Neural progenitor cell (in vitro differentiated cells): ENCODE measurements at regions not wholly inside any gene's neighbourhood (a gene's known extent, or its start where the extent isn't known, plus 50 kb on each side); places are given as distances from the start of the nearest gene placed in this dataset.

Experiments
- DNase-seq: peaks from one replicate; pipeline ENCODE4 v3.0.0-alpha.2; 2016; ENCODE audit warnings: low spot score
- H2AFZ ChIP-seq: fragments of 200-600 bp; sonication (generic); replicated peaks from 2 replicates; pipeline ENCODE4 v1.6.1; 2016; ENCODE audit warnings: antibody characterized with exemption
- H3F3A ChIP-seq: fragments of 200-600 bp; sonication (generic); 2 replicates; pipeline ENCODE4 v1.6.1; 2016; ENCODE audit warnings: antibody characterized with exemption, low read depth
- H3K27ac ChIP-seq: fragments of 200-600 bp; sonication (generic); 2 replicates; pipeline ENCODE4 v1.5.1; 2016; ENCODE audit warnings: mild to moderate bottlenecking
- H3K27me3 ChIP-seq: fragments of 200-600 bp; sonication (generic); 2 replicates; pipeline ENCODE4 v1.6.1; 2016; ENCODE audit warnings: mild to moderate bottlenecking, moderate library complexity
- H3K36me3 ChIP-seq: fragments of 200-600 bp; sonication (generic); 2 replicates; pipeline ENCODE4 v1.5.1; 2016
- H3K4me1 ChIP-seq: fragments of 200-600 bp; sonication (generic); 2 replicates; pipeline ENCODE4 v1.6.1; 2016; ENCODE audit warnings: mixed run types
- H3K4me2 ChIP-seq: fragments of 200-600 bp; sonication (generic); 2 replicates; pipeline ENCODE4 v1.6.1; 2016
- H3K4me3 ChIP-seq: fragments of 200-600 bp; sonication (generic); 2 replicates; pipeline ENCODE4 v1.5.1; 2016
- H3K79me2 ChIP-seq: fragments of 200-600 bp; sonication (generic); 2 replicates; pipeline ENCODE4 v1.6.1; 2016; ENCODE audit warnings: low read depth
- H3K9ac ChIP-seq: fragments of 200-600 bp; sonication (generic); 2 replicates; pipeline ENCODE4 v1.6.1; 2016
- H3K9me3 ChIP-seq: fragments of 200-600 bp; sonication (generic); 2 replicates; pipeline ENCODE4 v1.5.1; 2016; ENCODE audit warnings: low read depth
- H4K20me1 ChIP-seq: fragments of 200-600 bp; sonication (generic); 2 replicates; pipeline ENCODE4 v1.6.1; 2016; ENCODE audit warnings: low read depth
- H3K27ac Mint-ChIP-seq: 3 replicates; pipeline ENCODE4 v1.8.0; 2021; ENCODE audit warnings: mixed read lengths
- H3K27me3 Mint-ChIP-seq: 2 replicates; pipeline ENCODE4 v1.8.0; 2022; ENCODE audit warnings: low read depth, mild to moderate bottlenecking, inconsistent platforms, moderate library complexity, mixed read lengths; ENCODE audit not compliant: insufficient read depth
- H3K36me3 Mint-ChIP-seq: 3 replicates; pipeline ENCODE4 v1.8.0; 2021; ENCODE audit warnings: mixed read lengths
- H3K4me1 Mint-ChIP-seq: 3 replicates; pipeline ENCODE4 v1.8.0; 2021; ENCODE audit warnings: mixed read lengths
- H3K4me3 Mint-ChIP-seq: 3 replicates; pipeline ENCODE4 v1.8.0; 2021; ENCODE audit warnings: mild to moderate bottlenecking, moderate library complexity, mixed read lengths
- H3K9me3 Mint-ChIP-seq: 3 replicates; pipeline ENCODE4 v1.8.0; 2020; ENCODE audit warnings: mixed read lengths
- EZH2 ChIP-seq: fragments of 200-600 bp; sonication (generic); IDR thresholded peaks from 2 replicates; pipeline ENCODE4 v1.6.1; 2017; ENCODE audit warnings: antibody characterized with exemption, mild to moderate bottlenecking, moderate library complexity
- EZH2phosphoT487 ChIP-seq: fragments of 200-600 bp; sonication (generic); IDR thresholded peaks from 2 replicates; pipeline ENCODE4 v1.6.1; 2017; ENCODE audit warnings: antibody characterized with exemption
- TF ChIP-seq, protein P1 (sequence below): fragments of 200-600 bp; sonication (generic); IDR thresholded peaks from 2 replicates; pipeline ENCODE4 v1.5.1; 2017; ENCODE audit warnings: antibody characterized with exemption, mild to moderate bottlenecking

DNA sequence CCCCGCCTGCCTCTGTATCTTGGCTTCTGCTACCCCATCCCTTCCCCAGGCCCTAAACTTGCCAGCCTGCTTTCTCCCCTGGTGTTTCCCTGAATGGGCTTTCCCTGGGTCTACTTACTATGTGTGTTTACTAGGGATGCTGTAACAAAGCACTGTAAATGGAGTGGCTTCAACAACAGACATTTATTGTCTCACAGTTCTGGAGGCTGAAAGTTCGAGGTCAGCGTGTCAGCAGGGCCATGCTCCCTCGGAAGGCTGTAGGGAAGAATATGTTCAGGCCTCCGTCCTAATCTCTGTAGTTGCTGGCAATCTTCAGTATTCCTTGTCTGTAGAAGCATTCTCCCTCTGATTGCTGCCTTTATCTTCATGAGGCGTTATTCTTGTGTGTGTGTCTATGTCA, 113.6 kb downstream of the DDX1 start:
- DNase-seq, result no peak
- Mint-ChIP-seq H3K27ac (no peak overlapping the region), H3K4me3 (no peak overlapping the region), H3K36me3 (no peaks in the 10 kb centered on the region), H3K9me3 (peaks cover 5% of the 10 kb centered on the region), H3K27me3 (peaks cover 7% of the 10 kb centered on the region), H3K4me1 (peaks cover 4% of the 10 kb centered on the region)
- Histone ChIP-seq H4K20me1 (no peaks in the 10 kb centered on the region), H3F3A (no peaks in the 10 kb centered on the region), H3K9ac (no peak overlapping the region), H3K4me3 (no peak overlapping the region), H3K27me3 (no peaks in the 10 kb centered on the region), H3K4me2 (no peak overlapping the region), H3K79me2 (no peaks in the 10 kb centered on the region), H2AFZ (no peak overlapping the region), H3K4me1 (no peaks in the 10 kb centered on the region), H3K36me3 (no peaks in the 10 kb centered on the region), H3K9me3 (no peaks in the 10 kb centered on the region), H3K27ac (no peak overlapping the region)
- TF ChIP-seq EZH2phosphoT487, result no peak
- TF ChIP-seq, protein P1, sequence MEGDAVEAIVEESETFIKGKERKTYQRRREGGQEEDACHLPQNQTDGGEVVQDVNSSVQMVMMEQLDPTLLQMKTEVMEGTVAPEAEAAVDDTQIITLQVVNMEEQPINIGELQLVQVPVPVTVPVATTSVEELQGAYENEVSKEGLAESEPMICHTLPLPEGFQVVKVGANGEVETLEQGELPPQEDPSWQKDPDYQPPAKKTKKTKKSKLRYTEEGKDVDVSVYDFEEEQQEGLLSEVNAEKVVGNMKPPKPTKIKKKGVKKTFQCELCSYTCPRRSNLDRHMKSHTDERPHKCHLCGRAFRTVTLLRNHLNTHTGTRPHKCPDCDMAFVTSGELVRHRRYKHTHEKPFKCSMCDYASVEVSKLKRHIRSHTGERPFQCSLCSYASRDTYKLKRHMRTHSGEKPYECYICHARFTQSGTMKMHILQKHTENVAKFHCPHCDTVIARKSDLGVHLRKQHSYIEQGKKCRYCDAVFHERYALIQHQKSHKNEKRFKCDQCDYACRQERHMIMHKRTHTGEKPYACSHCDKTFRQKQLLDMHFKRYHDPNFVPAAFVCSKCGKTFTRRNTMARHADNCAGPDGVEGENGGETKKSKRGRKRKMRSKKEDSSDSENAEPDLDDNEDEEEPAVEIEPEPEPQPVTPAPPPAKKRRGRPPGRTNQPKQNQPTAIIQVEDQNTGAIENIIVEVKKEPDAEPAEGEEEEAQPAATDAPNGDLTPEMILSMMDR, result no peak

DNA sequence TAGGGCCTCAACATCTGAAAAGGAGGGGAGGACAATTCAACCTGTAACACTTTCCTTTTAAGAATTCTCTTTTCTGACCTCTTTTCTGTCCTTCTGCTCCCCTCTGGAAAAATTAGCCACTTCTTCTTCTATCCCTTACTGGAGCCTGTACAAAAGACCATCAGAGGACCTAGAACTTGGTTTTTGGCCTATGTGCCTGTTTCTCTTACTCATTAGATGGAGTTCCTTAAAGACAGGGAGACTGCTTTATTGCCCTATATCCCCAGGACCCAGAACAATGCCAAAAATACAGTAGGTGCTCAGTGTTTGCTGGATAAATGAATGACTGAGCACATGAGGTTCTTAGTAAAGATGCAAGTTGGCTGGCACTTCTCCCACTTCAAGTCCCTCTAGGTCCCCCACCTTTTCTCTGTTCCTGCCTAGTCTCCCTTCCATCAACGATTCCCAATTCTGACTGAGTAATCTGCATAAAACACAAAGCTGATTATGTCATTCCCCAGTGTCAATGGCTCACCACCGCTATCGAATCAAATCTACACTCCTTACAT, 114.2 kb downstream of the DDX1 start:
- DNase-seq, result no peak
- H3K27ac Mint-ChIP-seq, result no peak overlapping the region
- Histone ChIP-seq H3K4me1 (no peaks in the 10 kb centered on the region), H4K20me1 (no peaks in the 10 kb centered on the region), H2AFZ (no peak overlapping the region), H3K9ac (no peak overlapping the region), H3F3A (no peaks in the 10 kb centered on the region), H3K4me2 (no peak overlapping the region), H3K79me2 (no peaks in the 10 kb centered on the region), H3K27me3 (no peaks in the 10 kb centered on the region), H3K9me3 (no peaks in the 10 kb centered on the region), H3K36me3 (no peaks in the 10 kb centered on the region), H3K4me3 (no peak overlapping the region), H3K27ac (no peak overlapping the region)
- H3K27me3 Mint-ChIP-seq, result peaks cover 7% of the 10 kb centered on the region
- peaks cover 4% of the 10 kb centered on the region for H3K4me1 Mint-ChIP-seq
- H3K9me3 Mint-ChIP-seq, result peaks cover 5% of the 10 kb centered on the region
- no peak for TF ChIP-seq EZH2
- TF ChIP-seq, protein P1, result no peak
- TF ChIP-seq EZH2phosphoT487, result no peak
- H3K4me3 Mint-ChIP-seq, result no peak overlapping the region
- no peaks in the 10 kb centered on the region for H3K36me3 Mint-ChIP-seq

DNA sequence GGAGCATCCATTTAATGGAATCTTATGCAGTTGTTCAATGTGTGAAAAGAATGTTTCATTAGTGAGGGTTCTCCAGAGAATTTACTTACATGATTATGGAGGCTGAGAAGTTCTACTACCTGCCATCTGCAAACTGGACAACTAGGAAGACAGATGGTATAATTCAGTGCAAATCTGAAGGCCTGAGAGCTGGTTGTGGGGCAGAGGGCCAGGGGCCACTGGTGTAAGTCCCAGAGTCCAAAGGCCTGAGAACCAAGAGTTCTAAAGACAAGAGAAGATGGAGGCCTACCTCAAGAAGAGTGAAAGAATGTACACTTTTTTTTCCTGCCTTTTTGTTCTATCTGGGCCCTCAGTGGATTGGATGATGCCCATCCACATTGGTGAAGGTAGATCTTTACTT, 114.8 kb downstream of the DDX1 start:
- H3K4me2 ChIP-seq, result no peak overlapping the region
- H3F3A ChIP-seq, result no peaks in the 10 kb centered on the region
- no peaks in the 10 kb centered on the region for H3K36me3 Mint-ChIP-seq
- peaks cover 7% of the 10 kb centered on the region for H3K27me3 Mint-ChIP-seq
- no peak overlapping the region for H3K4me3 Mint-ChIP-seq
- peaks cover 4% of the 10 kb centered on the region for H3K4me1 Mint-ChIP-seq
- no peaks in the 10 kb centered on the region for H3K4me1 ChIP-seq
- H3K27ac ChIP-seq, result no peak overlapping the region
- no peak overlapping the region for H3K4me3 ChIP-seq
- no peaks in the 10 kb centered on the region for H3K79me2 ChIP-seq
- H3K36me3 ChIP-seq, result no peaks in the 10 kb centered on the region
- no peak overlapping the region for H3K9ac ChIP-seq
- H2AFZ ChIP-seq, result no peak overlapping the region
- no peaks in the 10 kb centered on the region for H4K20me1 ChIP-seq
- H3K27ac Mint-ChIP-seq, result no peak overlapping the region
- TF ChIP-seq EZH2 (no peak), EZH2phosphoT487 (no peak)
- TF ChIP-seq, protein P1, result no peak
- no peak for DNase-seq
- peaks cover 8% of the 10 kb centered on the region for H3K9me3 Mint-ChIP-seq
- no peaks in the 10 kb centered on the region for H3K9me3 ChIP-seq
- no peaks in the 10 kb centered on the region for H3K27me3 ChIP-seq
